Right lobe of liver (tissue), 6 donors: ENCODE measurements at regions not wholly inside any gene's neighbourhood (a gene's known extent, or its start where the extent isn't known, plus 50 kb on each side); places are given as distances from the start of the nearest gene placed in this dataset.
A peak's percentile ranks its signal among the peaks of the same experiment; 100 is the strongest.
"Not testable (repeated sequence)": the region's sequence is repeated elsewhere in the genome, so short reads cannot be mapped to it uniquely, and the experiment has no call there.

ENCODE experiments used
- ATAC-seq, 4 donors: fragments of 200-7000 bp; cut with Tn5 transposase; one replicate each; pipeline ENCODE4 v1.9.1; 2020; ENCODE audit warnings: mild to moderate bottlenecking in 4 of 4, moderate library complexity in 4 of 4
- DNase-seq, 3 donors: peaks; one replicate each; pipeline ENCODE4 v3.0.0-alpha.2; 2020
- H3K27ac ChIP-seq, 3 donors: fragments of 200-600 bp; one replicate each; pipeline ENCODE4 v1.8.0; 2022
- H3K27me3 ChIP-seq, 2 donors: fragments of 200-600 bp; one replicate each; pipeline ENCODE4 v1.8.0; 2022
- H3K36me3 ChIP-seq, 4 donors: fragments of 200-600 bp; sonication (generic) in 1 of 4; one replicate each; pipeline versions ENCODE4 v1.5.1 to v1.8.0; 2017 to 2022; ENCODE audit warnings: control low read depth in 1 of 4
- H3K4me1 ChIP-seq, 4 donors: fragments of 200-600 bp; sonication (generic) in 1 of 4; one replicate each; pipeline versions ENCODE4 v1.5.1 to v1.8.0; 2017 to 2022; ENCODE audit warnings: control low read depth in 1 of 4
- H3K4me3 ChIP-seq, 3 donors: fragments of 200-600 bp; one replicate each; pipeline ENCODE4 v1.8.0; 2022
- H3K9me3 ChIP-seq, 4 donors: fragments of 200-600 bp; sonication (generic) in 1 of 4; one replicate each; pipeline versions ENCODE4 v1.5.1 to v1.8.0; 2017 to 2022; ENCODE audit warnings: control low read depth in 1 of 4
- CTCF ChIP-seq, 4 donors: fragments of 200-600 bp in 3 of 4; fragments of 450-650 bp in 1 of 4; IDR thresholded peaks; one replicate each; pipeline versions ENCODE4 v1.5.1 to v1.8.0; 2016 to 2022; ENCODE audit warnings: antibody characterized with exemption in 4 of 4, mild to moderate bottlenecking in 2 of 4
- POLR2A ChIP-seq: fragments of 450-650 bp; IDR thresholded peaks from one replicate; pipeline ENCODE4 v1.6.1; 2017; ENCODE audit warnings: antibody characterized with exemption, mild to moderate bottlenecking
- WGBS: methylation state at CpG from one replicate; pipeline ENCODE4 v1.1.6; 2018; ENCODE audit warnings: low coverage, low lambda C conversion rate; ENCODE audit not compliant: insufficient coverage; ENCODE audit errors: missing lambda C conversion rate; 5-methylcytosine and 5-hydroxymethylcytosine counted together
- intact Hi-C, 2 donors: fragments of 100-400 bp; cut with DNase I; formaldehyde crosslinking; loops; one replicate each; pipeline versions ENCODE4 v1.11.2 to v1.14.1; 2022
- donor health status: DM: no; HTN: yes; CAD: no.
- donor health status: DM: no; HTN: no; CAD: no.
- donor health status: DM: no; HTN: no; CAD: no.
- donor health status: DM: no; HTN: yes; CAD: no.
- donor health status: DM: no; HTN: yes; CAD: no.

- Histone ChIP-seq H3K27ac (no peak overlapping the region), H3K27me3 (no peaks in the 10 kb centered on the region), H3K36me3 (no peaks in the 10 kb centered on the region), H3K4me3 (no peak overlapping the region), H3K4me1 (no peaks in the 10 kb centered on the region), H3K9me3 (no peaks in the 10 kb centered on the region)
- DNase-seq (no peak), ATAC-seq (no peak)
- intact Hi-C loops: no loop called here
- TF ChIP-seq POLR2A (no peak), CTCF (IDR thresholded peaks at IDR 0.05) (no peak)
- WGBS: 95% methylated on average over 2 of the region's 2 CpGs
Measured at GRCh38 chr15:96201696-96202095, 128.8 kb upstream of the NR2F2 start.

DNA sequence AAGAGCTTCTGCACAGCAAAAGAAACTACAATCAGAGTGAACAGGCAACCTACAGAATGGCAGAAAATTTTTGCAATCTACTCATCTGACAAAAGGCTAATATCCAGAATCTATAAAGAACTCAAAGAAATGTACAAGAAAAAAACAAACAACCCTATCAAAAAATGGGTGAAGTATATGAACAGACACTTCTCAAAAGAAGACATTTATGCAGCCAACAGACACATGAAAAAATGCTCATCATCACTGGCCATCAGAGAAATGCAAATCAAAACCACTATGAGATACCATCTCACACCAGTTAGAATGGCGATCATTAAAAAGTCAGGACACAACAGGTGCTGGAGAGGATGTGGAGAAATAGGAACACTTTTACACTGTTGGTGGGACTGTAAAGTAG is 124.9 kb upstream of the NR2F2 start:
- H3K36me3 ChIP-seq, ATAC-seq, H3K27me3 ChIP-seq, DNase-seq, intact Hi-C loops, H3K4me3 ChIP-seq, H3K9me3 ChIP-seq, H3K27ac ChIP-seq: not testable (repeated sequence)
- 100% methylated on average over 1 of the region's 1 CpG for WGBS
- peaks cover 0 to 18% (median 3%) of the 10 kb centered on the region in 4 donors for H3K4me1 ChIP-seq

DNA sequence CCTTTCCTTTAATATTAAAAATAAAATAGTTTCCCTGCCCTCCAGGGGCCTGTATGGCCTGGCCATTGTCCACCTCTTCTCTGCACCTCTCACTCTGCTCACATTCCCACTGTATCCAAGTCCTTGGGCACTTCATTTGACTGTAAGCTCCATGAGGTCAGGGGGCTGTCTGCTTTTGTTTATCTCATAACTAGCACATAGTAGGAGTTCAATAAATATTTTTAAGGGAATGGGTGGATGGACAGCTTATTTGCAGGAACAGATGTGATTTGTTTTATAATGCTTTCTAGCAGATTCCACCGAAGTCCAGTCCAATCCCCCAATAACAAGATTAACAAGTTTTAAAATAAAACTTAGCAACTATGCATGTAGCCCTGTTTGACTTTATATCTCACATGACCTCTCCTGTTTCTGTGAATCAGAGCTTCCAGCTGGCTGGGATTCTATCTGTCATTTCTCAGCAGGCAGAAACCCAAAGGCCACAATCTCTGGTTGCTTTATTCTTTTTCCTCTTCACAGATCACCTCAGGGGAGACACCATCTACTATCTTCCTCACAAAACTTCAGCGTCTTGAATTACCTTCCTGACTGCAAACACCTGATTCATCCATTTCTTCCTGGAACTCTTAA is 123.0 kb upstream of the NR2F2 start:
- Histone ChIP-seq H3K36me3 (no peaks in the 10 kb centered on the region), H3K27me3 (no peaks in the 10 kb centered on the region), H3K9me3 (no peaks in the 10 kb centered on the region), H3K27ac (peak overlapping the region in 1 of 3 donors; percentile 92), H3K4me1 (peaks cover 0 to 24% (median 3%) of the 10 kb centered on the region in 4 donors), H3K4me3 (no peak overlapping the region)
- ATAC-seq (peak; percentile 43 to 66 (median 60)), DNase-seq (no peak)
- intact Hi-C loops: no loop called here
- TF ChIP-seq CTCF (IDR thresholded peaks at IDR 0.05) (no peak), POLR2A (no peak)
- WGBS: 73% methylated on average over 2 of the region's 2 CpGs

DNA sequence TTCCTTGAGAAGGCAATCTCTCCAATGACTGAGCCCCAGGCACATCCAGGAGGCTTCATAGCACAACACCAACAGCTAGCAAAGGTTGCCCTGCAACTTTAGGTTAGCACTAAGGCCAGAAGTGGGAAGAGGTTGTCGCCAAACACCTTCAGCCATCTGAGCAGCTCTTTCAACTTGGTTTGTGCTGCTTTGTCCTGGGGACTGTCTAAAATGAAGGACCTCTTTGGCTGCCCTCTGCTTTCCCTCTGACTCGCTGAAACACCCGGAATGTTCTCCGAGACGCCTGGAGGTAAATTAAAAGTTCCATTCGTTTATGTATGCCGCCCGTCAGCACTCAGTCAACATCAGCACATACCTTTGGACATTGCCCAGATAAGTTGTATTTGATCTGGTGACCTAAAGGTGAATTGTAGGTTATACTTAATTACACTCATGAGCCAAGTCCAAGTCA is 121.2 kb upstream of the NR2F2 start:
- Histone ChIP-seq H3K36me3 (no peaks in the 10 kb centered on the region), H3K9me3 (no peaks in the 10 kb centered on the region), H3K27me3 (no peaks in the 10 kb centered on the region), H3K4me3 (peak overlapping the region in 2 of 3 donors; percentile 29 to 32), H3K4me1 (peaks cover 0 to 31% (median 6%) of the 10 kb centered on the region in 4 donors), H3K27ac (peak overlapping the region; percentile 5 to 92 (median 76))
- TF ChIP-seq CTCF (IDR thresholded peaks at IDR 0.05): no peak
- no peak for TF ChIP-seq POLR2A
- 37% methylated on average over 7 of the region's 8 CpGs for WGBS
- ATAC-seq (peak; percentile 78 to 84 (median 84)), DNase-seq (peak in 2 of 3 donors; percentile 57 to 61)
- intact Hi-C loops: no loop called here

- Histone ChIP-seq H3K4me3 (no peak overlapping the region), H3K4me1 (peaks cover 0 to 31% (median 6%) of the 10 kb centered on the region in 4 donors), H3K9me3 (no peaks in the 10 kb centered on the region), H3K27me3 (no peaks in the 10 kb centered on the region), H3K27ac (no peak overlapping the region), H3K36me3 (no peaks in the 10 kb centered on the region)
- intact Hi-C loops: no loop called here
- DNase-seq (no peak), ATAC-seq (no peak)
- WGBS: 71% methylated on average over 1 of the region's 2 CpGs
- TF ChIP-seq POLR2A: no peak
- no peak for TF ChIP-seq CTCF (IDR thresholded peaks at IDR 0.05)
Measured at GRCh38 chr15:96213045-96213444, 117.5 kb upstream of the NR2F2 start.
